ENCODE measurements at regions not wholly inside any gene's neighbourhood (a gene's known extent, or its start where the extent isn't known, plus 50 kb on each side); places are given as distances from the start of the nearest gene placed in this dataset.

- TF ChIP-seq CTCF (IDR thresholded peaks at IDR 0.05; ENCODE audit: low read length) = no peak
- no peak for TF ChIP-seq EZH2 (IDR thresholded peaks at IDR 0.05; ENCODE audit: borderline replicate concordance, low read length)
- no peak overlapping the region for H3K4me3 ChIP-seq (ENCODE audit: low read depth, low read length, poor library complexity, severe bottlenecking)
- H3F3A ChIP-seq (ENCODE audit: insufficient read depth, low read length) = no peaks in the 10 kb centered on the region
- no peaks in the 10 kb centered on the region for H3K9me3 ChIP-seq (ENCODE audit: low read length)
- H4K20me1 ChIP-seq (ENCODE audit: insufficient read depth, low read length) = no peaks in the 10 kb centered on the region
- no peak overlapping the region for H3K27ac ChIP-seq (ENCODE audit: low read depth, low read length, poor library complexity, severe bottlenecking)
- H3K79me2 ChIP-seq (ENCODE audit: insufficient read depth, low read length) = no peaks in the 10 kb centered on the region
- H3K9ac ChIP-seq (ENCODE audit: low read length) = no peak overlapping the region
- H2AFZ ChIP-seq (ENCODE audit: low read length) = no peak overlapping the region
- H3K4me1 ChIP-seq (ENCODE audit: insufficient read depth, low read length, severe bottlenecking) = no peaks in the 10 kb centered on the region
- H3K9me2 ChIP-seq (ENCODE audit: low read depth, low read length) = no peaks in the 10 kb centered on the region
- H3K27me3 ChIP-seq (ENCODE audit: insufficient read depth, low read length) = no peaks in the 10 kb centered on the region
- H3K36me3 ChIP-seq (ENCODE audit: insufficient read depth, low read length) = no peaks in the 10 kb centered on the region
- no peak overlapping the region for H3K4me2 ChIP-seq (ENCODE audit: low read length)
Observed at GRCh38 chr13:77988355-77988754, 69.7 kb upstream of the EDNRB start.

GRCh38 chr13:77986713-77987112 is 68.1 kb upstream of the EDNRB start:
- no peaks in the 10 kb centered on the region for H3K36me3 ChIP-seq (ENCODE audit: insufficient read depth, low read length)
- no peaks in the 10 kb centered on the region for H3K27me3 ChIP-seq (ENCODE audit: insufficient read depth, low read length)
- H3F3A ChIP-seq (ENCODE audit: insufficient read depth, low read length) = no peaks in the 10 kb centered on the region
- no peaks in the 10 kb centered on the region for H3K4me1 ChIP-seq (ENCODE audit: insufficient read depth, low read length, severe bottlenecking)
- H3K79me2 ChIP-seq (ENCODE audit: insufficient read depth, low read length) = no peaks in the 10 kb centered on the region
- no peaks in the 10 kb centered on the region for H4K20me1 ChIP-seq (ENCODE audit: insufficient read depth, low read length)
- no peak overlapping the region for H3K27ac ChIP-seq (ENCODE audit: low read depth, low read length, poor library complexity, severe bottlenecking)
- no peak overlapping the region for H3K4me2 ChIP-seq (ENCODE audit: low read length)
- H2AFZ ChIP-seq (ENCODE audit: low read length) = no peak overlapping the region
- H3K9me3 ChIP-seq (ENCODE audit: low read length) = no peaks in the 10 kb centered on the region
- H3K4me3 ChIP-seq (ENCODE audit: low read depth, low read length, poor library complexity, severe bottlenecking) = no peak overlapping the region
- H3K9ac ChIP-seq (ENCODE audit: low read length) = no peak overlapping the region
- no peaks in the 10 kb centered on the region for H3K9me2 ChIP-seq (ENCODE audit: low read depth, low read length)
- TF ChIP-seq CTCF (IDR thresholded peaks at IDR 0.05; ENCODE audit: low read length) (no peak), EZH2 (IDR thresholded peaks at IDR 0.05; ENCODE audit: borderline replicate concordance, low read length) (no peak)

- H3K27ac ChIP-seq (ENCODE audit: low read depth, low read length, poor library complexity, severe bottlenecking) = no peak overlapping the region
- no peaks in the 10 kb centered on the region for H4K20me1 ChIP-seq (ENCODE audit: insufficient read depth, low read length)
- H3K4me2 ChIP-seq (ENCODE audit: low read length) = no peak overlapping the region
- H3K4me3 ChIP-seq (ENCODE audit: low read depth, low read length, poor library complexity, severe bottlenecking) = no peak overlapping the region
- no peak overlapping the region for H2AFZ ChIP-seq (ENCODE audit: low read length)
- H3K79me2 ChIP-seq (ENCODE audit: insufficient read depth, low read length) = no peaks in the 10 kb centered on the region
- H3F3A ChIP-seq (ENCODE audit: insufficient read depth, low read length) = no peaks in the 10 kb centered on the region
- H3K9ac ChIP-seq (ENCODE audit: low read length) = no peak overlapping the region
- no peaks in the 10 kb centered on the region for H3K4me1 ChIP-seq (ENCODE audit: insufficient read depth, low read length, severe bottlenecking)
- no peaks in the 10 kb centered on the region for H3K9me2 ChIP-seq (ENCODE audit: low read depth, low read length)
- no peaks in the 10 kb centered on the region for H3K27me3 ChIP-seq (ENCODE audit: insufficient read depth, low read length)
- H3K9me3 ChIP-seq (ENCODE audit: low read length) = no peaks in the 10 kb centered on the region
- TF ChIP-seq CTCF (IDR thresholded peaks at IDR 0.05; ENCODE audit: low read length) (no peak), EZH2 (IDR thresholded peaks at IDR 0.05; ENCODE audit: borderline replicate concordance, low read length) (no peak)
- no peaks in the 10 kb centered on the region for H3K36me3 ChIP-seq (ENCODE audit: insufficient read depth, low read length)
Observed at GRCh38 chr13:77985866-77986636, 67.4 kb upstream of the EDNRB start.

All from OCI-LY1 (cell line).